Astrocyte of the cerebellum (primary cell): ENCODE measurements at regions not wholly inside any gene's neighbourhood (a gene's known extent, or its start where the extent isn't known, plus 50 kb on each side); places are given as distances from the start of the nearest gene placed in this dataset.
A peak's percentile ranks its signal among the peaks of the same experiment; 100 is the strongest.

Experiments
- DNase-seq: peaks from one replicate; pipeline ENCODE4 v3.0.0-alpha.2; 2011; ENCODE audit warnings: low read depth
- H3K4me3 ChIP-seq: 2 replicates; pipeline ENCODE4 v1.5.1; 2011; ENCODE audit warnings: mild to moderate bottlenecking, low read depth, low read length, moderate library complexity
- CTCF ChIP-seq: IDR thresholded peaks from 2 replicates; pipeline ENCODE4 v1.5.1; 2012; ENCODE audit warnings: low read length, low read depth, moderate library complexity, mild to moderate bottlenecking; ENCODE audit errors: missing control alignments
- in situ Hi-C: cut with HindIII; loops from 2 replicates; pipeline ENCODE4 v1.10.0; 2017; ENCODE audit warnings: low sequenced_read_pairs

GRCh38 chr1:68586766-68587165, 89.9 kb upstream of the DEPDC1 start:
- no peak overlapping the region for H3K4me3 ChIP-seq
- TF ChIP-seq CTCF = no peak
- in situ Hi-C loops = no loop called here
- DNase-seq = no peak

GRCh38 chr1:68588304-68588703, 91.4 kb upstream of the DEPDC1 start:
- DNase-seq = no peak
- H3K4me3 ChIP-seq = no peak overlapping the region
- in situ Hi-C loops = no loop called here
- TF ChIP-seq CTCF = no peak

GRCh38 chr1:68590473-68590872, 93.6 kb upstream of the DEPDC1 start:
- H3K4me3 ChIP-seq = no peak overlapping the region
- in situ Hi-C loops = no loop called here
- no peak for DNase-seq
- TF ChIP-seq CTCF = no peak

- H3K4me3 ChIP-seq = no peak overlapping the region
- in situ Hi-C loops = no loop called here
- no peak for DNase-seq
- no peak for TF ChIP-seq CTCF
These were observed 98.0 kb upstream of the DEPDC1 start for GRCh38 chr1:68594851-68595250.

- H3K4me3 ChIP-seq = no peak overlapping the region
- TF ChIP-seq CTCF = peak; percentile 83
- peak; percentile 15 for DNase-seq
- in situ Hi-C loops = no loop called here
These were observed 103.3 kb upstream of the DEPDC1 start for GRCh38 chr1:68600049-68600661.

- in situ Hi-C loops = no loop called here
- no peak for DNase-seq
- no peak for TF ChIP-seq CTCF
- no peak overlapping the region for H3K4me3 ChIP-seq
These were observed 111.4 kb upstream of the DEPDC1 start for GRCh38 chr1:68608289-68608688.
